Omental fat pad (tissue), 3 donors: ENCODE measurements at regions not wholly inside any gene's neighbourhood (a gene's known extent, or its start where the extent isn't known, plus 50 kb on each side); places are given as distances from the start of the nearest gene placed in this dataset.

Experiments
- ATAC-seq: fragments of 150-250 bp; one replicate; pipeline ENCODE4 v1.9.1; 2016; ENCODE audit warnings: mild to moderate bottlenecking, moderate library complexity; ENCODE audit not compliant: low FRiP score
- DNase-seq: peaks from one replicate; pipeline ENCODE4 v3.0.0-alpha.2; 2019; ENCODE audit warnings: low spot score
- TF ChIP-seq, protein P1 (sequence below), 3 donors: fragments of 450-650 bp; IDR thresholded peaks; one replicate each; pipeline ENCODE4 v1.5.1; 2016 to 2017; ENCODE audit warnings: antibody characterized with exemption in 3 of 3, mild to moderate bottlenecking in 3 of 3, moderate library complexity in 2 of 3

DNA sequence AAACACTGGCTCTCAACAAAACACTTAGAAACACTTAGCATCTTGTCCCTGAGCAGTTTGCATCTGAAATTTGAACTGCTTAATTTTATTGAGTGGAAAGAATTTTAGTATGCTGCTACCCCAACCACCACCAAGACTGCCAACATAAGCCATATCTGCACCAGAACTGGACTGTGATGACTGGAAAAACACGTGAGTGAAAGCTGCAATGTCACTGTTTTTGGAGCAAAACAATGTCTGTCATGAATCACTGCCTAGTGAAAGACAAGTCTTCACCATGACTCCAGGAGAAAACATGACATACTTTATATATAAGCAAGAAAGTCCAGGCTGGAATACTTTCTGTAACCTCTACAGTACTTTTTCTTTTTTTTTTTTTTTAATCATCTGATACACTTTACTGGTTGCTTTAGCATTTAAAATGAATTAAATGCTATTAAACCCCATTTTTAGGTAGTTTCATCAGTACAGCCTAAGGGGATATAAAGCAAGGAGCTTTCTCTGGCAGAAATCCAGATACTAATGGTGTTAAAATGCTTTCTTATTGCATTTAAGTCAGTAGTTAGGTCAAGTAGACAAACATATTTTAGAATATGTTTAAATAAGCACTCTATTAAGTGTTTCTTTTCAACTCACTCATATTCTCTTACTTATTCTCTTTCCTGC lies 2129.4 kb upstream of the PIK3C3 start:
- ATAC-seq (no peak), DNase-seq (no peak)
- TF ChIP-seq, protein P1, sequence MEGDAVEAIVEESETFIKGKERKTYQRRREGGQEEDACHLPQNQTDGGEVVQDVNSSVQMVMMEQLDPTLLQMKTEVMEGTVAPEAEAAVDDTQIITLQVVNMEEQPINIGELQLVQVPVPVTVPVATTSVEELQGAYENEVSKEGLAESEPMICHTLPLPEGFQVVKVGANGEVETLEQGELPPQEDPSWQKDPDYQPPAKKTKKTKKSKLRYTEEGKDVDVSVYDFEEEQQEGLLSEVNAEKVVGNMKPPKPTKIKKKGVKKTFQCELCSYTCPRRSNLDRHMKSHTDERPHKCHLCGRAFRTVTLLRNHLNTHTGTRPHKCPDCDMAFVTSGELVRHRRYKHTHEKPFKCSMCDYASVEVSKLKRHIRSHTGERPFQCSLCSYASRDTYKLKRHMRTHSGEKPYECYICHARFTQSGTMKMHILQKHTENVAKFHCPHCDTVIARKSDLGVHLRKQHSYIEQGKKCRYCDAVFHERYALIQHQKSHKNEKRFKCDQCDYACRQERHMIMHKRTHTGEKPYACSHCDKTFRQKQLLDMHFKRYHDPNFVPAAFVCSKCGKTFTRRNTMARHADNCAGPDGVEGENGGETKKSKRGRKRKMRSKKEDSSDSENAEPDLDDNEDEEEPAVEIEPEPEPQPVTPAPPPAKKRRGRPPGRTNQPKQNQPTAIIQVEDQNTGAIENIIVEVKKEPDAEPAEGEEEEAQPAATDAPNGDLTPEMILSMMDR (IDR thresholded peaks at IDR 0.05), result no peak

DNA sequence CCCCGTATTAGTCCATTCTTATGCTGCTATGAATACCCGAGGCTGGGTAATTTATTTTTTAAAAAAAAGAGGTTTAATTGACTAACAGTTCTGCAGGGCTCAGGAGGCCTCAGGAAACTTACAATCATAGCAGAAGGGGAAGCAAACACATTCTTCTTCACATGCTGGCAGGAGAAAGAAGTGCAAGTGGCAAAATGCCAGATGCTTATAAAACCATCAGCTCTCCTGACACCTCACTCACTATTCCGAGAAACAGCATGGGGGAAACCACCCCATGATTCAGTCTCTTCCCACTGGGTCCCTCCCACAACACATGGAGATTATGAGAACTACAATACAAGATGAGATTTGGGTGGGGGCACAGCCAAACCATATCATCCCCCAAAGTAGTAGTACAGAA lies 2148.5 kb upstream of the PIK3C3 start:
- TF ChIP-seq, protein P1 (IDR thresholded peaks at IDR 0.05), result no peak
- no peak for ATAC-seq
- DNase-seq, result no peak

DNA sequence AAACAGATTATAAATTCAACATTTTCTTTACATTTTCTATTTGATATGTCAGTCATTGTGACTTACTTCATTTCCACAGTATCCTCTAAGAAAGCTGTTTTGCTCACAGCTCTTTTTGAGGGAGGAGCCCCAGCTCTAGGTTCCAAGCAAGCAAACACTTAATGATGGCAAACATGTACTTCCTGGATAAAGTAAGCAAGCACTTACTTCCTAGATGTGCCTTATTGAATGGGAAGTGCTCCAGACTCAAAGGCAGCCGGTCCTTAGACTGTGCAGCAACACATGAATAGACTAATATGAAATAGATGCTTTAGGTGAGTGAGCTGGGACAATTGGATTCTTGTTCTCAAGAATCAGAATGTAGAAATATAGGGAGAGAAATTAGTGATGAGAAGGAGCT lies 2149.8 kb upstream of the PIK3C3 start:
- DNase-seq, result no peak
- TF ChIP-seq, protein P1 (IDR thresholded peaks at IDR 0.05), result no peak
- no peak for ATAC-seq

DNA sequence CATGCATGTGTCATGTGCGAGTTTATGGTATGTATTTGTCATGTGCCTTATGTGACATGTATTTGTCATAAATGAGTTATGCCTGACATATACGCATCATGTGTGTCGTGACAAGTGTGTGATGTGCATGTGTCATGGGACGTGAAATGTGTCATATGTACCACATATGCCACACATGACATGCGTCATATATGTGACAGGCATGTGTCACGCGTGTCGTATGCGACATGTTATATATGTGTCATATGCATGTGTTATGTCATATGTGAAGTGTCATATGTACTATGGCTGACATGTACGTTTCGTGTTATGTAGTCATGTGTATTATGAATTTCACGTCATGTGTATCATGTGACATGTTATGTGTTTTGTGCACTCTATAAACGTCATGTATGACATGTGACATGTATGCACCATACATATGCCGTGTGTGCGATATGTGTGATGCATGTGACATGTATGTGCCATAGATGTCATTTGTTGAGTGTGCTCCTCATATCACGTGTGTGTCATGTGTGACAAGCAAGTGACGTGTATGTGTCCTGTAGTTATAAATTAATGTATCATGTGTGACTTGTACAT lies 2152.3 kb upstream of the PIK3C3 start:
- no peak for DNase-seq
- ATAC-seq, result no peak
- TF ChIP-seq, protein P1 (IDR thresholded peaks at IDR 0.05), result no peak

DNA sequence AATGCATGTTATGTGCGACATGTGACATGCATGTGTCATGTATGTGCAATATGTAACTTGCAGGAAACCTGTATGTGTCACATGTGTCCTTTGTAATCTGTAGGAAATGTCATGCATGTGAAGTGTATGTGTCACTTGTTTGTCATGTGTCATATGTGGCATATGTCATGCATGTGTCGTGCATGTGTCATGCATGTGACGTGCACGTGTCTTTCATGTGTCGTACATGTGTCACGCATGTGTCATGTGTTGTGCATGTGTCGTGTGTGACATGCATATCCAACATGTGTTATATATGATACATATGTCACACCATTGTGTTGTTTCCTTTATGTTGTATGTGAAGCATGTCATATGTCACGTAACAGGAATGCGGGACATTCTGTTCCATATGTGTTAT lies 2153.2 kb upstream of the PIK3C3 start:
- no peak for ATAC-seq
- TF ChIP-seq, protein P1 (IDR thresholded peaks at IDR 0.05), result no peak
- no peak for DNase-seq

DNA sequence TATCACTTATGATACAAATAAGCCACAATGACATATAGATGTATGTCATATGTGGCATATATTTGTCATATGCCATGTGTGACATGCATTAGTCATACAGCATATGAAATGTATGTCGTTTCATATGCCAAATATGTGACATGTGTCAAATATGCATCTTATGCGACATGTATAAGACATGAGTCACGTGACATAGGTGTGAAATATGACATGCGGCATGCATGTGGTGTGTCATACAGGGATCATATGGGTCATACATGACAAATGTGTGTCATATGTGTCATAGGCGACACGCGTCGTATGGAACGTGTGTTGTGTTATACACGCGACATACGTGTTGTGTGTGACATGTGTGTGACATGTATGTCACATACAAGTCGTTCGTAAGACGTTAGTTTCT lies 2154.0 kb upstream of the PIK3C3 start:
- DNase-seq, result no peak
- TF ChIP-seq, protein P1 (IDR thresholded peaks at IDR 0.05), result no peak

DNA sequence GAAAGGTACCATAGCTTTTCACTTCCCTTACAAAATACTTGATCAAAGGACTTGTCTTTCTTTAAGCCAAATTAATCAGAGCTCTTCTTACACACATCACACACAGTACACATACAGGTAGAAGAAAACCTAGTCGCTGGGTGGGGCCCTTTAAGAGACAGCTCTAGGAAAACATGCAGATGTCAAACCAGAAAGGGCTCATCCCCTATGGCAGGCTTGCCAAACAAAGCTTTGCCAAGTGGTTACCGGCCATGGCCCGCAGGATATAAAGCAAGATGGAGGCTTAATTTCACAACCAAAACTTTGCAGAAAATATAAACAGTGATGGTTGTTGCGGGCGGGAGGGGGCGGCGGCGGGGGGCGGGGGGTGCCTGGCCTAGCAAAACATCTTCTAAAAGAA lies 2156.0 kb upstream of the PIK3C3 start:
- peak; percentile 71 for ATAC-seq
- TF ChIP-seq, protein P1 (IDR thresholded peaks at IDR 0.05), result no peak
- no peak for DNase-seq

More for the DNA sequence above, 2154.0 kb upstream of the PIK3C3 start:
- ATAC-seq, result no peak
